GM13976 (cell line): ENCODE measurements at regions not wholly inside any gene's neighbourhood (a gene's known extent, or its start where the extent isn't known, plus 50 kb on each side); places are given as distances from the start of the nearest gene placed in this dataset.
"Not testable (repeated sequence)": the region's sequence is repeated elsewhere in the genome, so short reads cannot be mapped to it uniquely, and the experiment has no call there.

Experiments used
- DNase-seq: peaks from one replicate; pipeline ENCODE4 v3.0.0; 2012; ENCODE audit warnings: low spot score
- in situ Hi-C: fragments of 300-500 bp; cut with MboI; formaldehyde crosslinking; loops from one replicate; pipeline ENCODE4 v1.12.0; 2022; ENCODE audit warnings: low sequenced_read_pairs, mixed read lengths, inconsistent platforms; ENCODE audit not compliant: unreplicated experiment
- TF ChIP-seq, protein P1 (sequence below): IDR thresholded peaks from 2 replicates; pipeline ENCODE4 v1.5.1; 2012; ENCODE audit warnings: borderline replicate concordance, mild to moderate bottlenecking; ENCODE audit not compliant: insufficient read depth; ENCODE audit errors: extremely low read depth, missing control alignments, control extremely low read depth

DNA sequence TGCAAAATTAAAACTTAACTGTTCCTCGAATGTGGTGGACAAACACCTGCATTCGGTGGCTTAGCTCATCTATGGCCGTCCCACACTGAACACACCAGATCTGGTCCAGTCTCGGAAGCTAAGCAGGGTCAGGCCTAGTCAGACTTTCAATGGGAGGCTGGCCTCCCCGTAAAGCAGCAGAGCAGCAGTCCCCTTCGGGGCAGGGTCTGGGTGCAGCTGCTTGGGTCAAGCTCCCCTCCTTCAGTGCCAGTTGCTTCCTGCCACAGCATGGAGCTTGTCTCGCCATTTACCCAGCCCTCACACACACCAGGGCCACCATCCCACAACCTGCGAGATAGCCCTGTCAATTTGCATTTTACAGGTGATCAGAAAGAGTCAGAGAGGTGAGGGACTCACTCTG lies 93.2 kb downstream of the TUBA3C start:
- TF ChIP-seq, protein P1, sequence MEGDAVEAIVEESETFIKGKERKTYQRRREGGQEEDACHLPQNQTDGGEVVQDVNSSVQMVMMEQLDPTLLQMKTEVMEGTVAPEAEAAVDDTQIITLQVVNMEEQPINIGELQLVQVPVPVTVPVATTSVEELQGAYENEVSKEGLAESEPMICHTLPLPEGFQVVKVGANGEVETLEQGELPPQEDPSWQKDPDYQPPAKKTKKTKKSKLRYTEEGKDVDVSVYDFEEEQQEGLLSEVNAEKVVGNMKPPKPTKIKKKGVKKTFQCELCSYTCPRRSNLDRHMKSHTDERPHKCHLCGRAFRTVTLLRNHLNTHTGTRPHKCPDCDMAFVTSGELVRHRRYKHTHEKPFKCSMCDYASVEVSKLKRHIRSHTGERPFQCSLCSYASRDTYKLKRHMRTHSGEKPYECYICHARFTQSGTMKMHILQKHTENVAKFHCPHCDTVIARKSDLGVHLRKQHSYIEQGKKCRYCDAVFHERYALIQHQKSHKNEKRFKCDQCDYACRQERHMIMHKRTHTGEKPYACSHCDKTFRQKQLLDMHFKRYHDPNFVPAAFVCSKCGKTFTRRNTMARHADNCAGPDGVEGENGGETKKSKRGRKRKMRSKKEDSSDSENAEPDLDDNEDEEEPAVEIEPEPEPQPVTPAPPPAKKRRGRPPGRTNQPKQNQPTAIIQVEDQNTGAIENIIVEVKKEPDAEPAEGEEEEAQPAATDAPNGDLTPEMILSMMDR: no peak
- in situ Hi-C loops: no loop called here
- no peak for DNase-seq

DNA sequence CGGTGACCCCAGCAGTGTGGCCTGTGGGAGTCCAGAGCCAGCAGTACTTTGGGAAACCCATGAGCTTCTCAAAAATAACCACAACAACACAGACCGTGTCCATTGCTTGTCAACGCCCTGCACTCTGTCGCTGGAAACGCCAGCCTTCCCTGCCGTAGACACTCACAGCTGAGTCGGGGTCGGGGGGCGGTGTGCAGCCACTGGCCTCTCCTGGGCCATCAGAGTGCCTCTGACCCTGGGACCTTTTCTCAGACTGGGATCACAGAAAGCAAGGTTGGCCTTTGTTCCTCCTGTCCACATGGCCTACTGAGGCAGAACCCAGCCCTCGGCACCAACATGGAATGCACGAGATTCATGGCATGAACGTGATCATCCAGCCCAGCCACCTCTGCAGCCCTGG lies 95.7 kb downstream of the TUBA3C start:
- no peak for DNase-seq
- in situ Hi-C loops: no loop called here
- TF ChIP-seq, protein P1: no peak

DNA sequence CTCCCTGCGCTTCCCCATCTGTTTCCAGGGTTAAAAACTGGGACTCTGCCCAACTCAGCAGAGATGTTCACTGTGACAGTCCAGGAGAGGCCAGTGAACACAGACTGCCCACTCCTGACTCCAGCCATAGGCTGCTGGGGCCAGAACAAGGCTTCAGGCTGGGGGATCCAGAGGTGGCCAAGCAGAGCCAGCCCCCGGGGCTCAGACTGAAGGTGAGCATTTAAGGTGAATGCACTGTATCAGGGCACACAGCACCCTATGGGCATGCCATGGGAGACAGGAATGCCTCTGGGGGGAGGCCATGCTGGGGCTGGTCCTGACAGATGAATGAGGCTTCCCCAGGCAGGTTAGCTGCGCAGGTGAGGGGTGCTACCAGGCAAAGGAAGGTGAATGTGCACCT lies 96.4 kb downstream of the TUBA3C start:
- DNase-seq: no peak
- TF ChIP-seq, protein P1: no peak
- in situ Hi-C loops: no loop called here

DNA sequence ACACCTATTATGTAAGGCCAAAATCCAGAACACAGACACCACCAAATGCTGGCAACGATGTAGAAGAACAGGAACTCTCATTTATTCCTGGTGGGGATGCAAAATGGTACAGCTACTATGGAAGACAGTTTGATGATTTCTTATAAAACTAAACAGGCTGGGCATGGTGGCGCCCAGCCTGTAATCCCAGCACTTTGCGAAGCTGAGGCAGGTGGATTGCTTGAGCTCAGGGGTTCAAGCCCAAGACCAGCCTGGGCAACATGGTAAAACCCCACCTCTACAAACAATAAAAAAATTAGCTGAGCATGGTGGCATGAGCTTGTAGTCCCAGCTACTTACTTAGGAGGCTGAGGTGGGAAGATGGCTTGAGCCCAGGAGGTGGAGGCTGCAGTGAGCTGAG lies 98.3 kb downstream of the TUBA3C start:
- no peak for DNase-seq
- TF ChIP-seq, protein P1: no peak
- in situ Hi-C loops: no loop called here

DNA sequence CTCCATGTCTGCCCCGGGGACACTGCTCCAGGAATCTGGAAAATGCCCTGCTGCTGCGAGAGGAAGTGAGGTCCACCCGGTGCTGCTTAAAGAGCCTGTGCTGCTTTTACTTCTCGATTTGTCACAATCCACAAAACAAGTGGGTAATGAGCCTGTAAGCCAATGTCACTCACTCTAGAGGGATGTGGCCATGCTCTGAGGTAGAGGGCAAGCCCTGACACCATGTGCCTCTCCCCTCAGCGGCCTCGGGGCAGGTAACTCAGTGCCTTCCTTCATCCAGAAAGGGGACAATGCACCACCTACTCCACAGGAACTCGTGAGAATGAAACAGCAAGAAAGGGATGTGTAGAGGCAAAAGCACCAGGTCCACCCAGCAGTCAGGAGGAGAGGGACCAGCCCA lies 106.2 kb downstream of the TUBA3C start:
- in situ Hi-C loops: no loop called here
- TF ChIP-seq, protein P1: no peak
- no peak for DNase-seq

DNA sequence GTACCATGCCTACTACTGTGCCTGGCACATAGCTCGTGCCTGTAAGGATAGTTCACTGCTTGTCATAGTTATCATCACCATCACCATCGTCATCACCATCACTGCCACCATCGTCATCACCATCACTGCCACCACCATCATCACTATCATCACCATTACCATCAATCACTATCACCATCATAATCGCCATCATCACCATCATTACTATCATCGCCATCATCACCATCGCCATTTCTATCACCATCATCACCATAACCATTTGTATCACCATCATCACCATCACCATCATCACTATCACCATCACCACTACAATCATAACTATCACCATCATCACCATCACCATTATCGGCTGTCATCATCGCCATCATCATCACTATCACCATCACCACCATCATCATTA lies 107.1 kb downstream of the TUBA3C start:
- in situ Hi-C loops: no loop called here

DNA sequence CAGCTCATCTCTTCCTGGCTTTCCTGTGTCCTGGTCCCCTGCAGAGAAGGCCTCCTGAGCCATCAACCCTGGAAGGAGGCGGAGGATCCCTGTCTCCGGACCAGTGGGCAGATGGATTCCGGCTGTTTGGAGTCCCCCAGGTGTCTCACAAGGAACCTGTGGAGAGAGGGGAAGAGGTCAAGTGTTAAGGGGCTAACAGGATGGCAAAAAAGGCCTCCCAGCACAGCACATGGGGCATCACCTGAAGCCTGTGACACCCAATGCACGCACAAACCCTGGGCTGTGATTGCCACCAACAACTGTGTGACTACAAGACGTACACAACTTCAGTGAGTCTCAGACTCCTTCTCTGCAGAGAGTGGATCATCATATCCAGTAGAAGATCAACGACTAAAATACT lies 107.5 kb downstream of the TUBA3C start:
- DNase-seq, in situ Hi-C loops: not testable (repeated sequence)

More for the DNA sequence above, 107.1 kb downstream of the TUBA3C start:
- TF ChIP-seq, protein P1: no peak
- DNase-seq: no peak

DNA sequence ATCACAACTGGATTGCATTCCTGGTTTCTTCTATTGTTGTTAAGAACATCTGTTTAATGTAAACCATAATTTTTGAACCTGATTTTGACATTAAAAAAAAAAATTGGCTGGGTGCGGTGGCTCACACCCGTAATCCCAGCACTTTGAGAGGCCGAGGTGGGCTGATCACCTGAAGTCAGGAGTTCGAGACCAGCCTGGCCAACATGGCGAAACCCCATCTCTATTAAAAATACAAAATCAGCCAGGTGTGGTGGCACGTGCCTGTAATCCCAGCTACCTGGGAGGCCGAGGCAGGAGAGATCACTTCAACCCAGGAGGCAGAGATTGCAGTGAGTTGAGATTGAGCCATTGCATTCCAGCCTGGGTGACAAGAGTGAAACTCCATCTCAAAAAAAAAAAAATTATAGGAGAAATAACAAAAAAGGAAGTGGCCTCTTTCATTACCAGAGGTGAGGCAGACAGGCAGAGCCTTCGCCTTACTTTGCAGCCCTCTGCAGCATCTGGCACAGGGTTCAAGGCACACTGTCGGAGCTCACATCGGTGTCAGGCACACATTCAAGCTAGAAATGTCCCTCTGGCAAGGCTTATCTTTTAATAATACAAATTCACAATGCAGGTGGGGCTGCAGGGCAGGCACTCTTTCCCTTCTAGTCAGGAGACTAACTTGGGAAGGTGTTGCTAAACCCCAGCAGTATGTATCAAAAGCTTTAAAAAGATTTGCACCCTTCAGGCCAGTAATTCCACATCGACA lies 108.5 kb downstream of the TUBA3C start:
- DNase-seq, in situ Hi-C loops: not testable (repeated sequence)
